ENCODE measurements at regions not wholly inside any gene's neighbourhood (a gene's known extent, or its start where the extent isn't known, plus 50 kb on each side); places are given as distances from the start of the nearest gene placed in this dataset.

DNA sequence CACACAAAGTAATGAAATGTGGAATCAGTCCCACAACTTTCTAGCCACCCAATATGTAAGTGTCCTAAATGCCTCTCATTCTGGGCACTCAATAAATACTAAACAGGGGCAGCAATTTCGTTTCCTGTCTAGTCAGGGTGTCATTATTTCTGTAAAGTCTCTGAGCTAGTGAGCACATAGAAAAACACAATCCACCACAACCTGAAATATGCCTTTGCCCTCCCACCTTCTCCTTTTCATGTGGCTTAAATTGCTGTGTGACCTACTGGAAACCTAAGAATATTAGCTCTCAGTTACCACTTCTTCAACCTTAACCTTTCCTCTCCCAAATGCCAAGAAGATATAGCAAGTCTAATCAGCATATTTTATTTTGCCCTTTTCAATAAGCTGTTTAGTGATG lies 456.3 kb upstream of the KCNMB2 start:
- Histone ChIP-seq H3K27me3 (ENCODE audit: low read length) (no peaks in the 10 kb centered on the region), H3F3A (ENCODE audit: low read length, unreplicated experiment) (no peaks in the 10 kb centered on the region), H2AFZ (ENCODE audit: low read length) (no peak overlapping the region), H3K9ac (ENCODE audit: low read length) (no peak overlapping the region), H3K4me1 (ENCODE audit: insufficient read depth, low read length) (no peaks in the 10 kb centered on the region; the same call in 1 of the 2 replicates), H3K36me3 (ENCODE audit: low read depth, low read length) (no peaks in the 10 kb centered on the region), H3K27ac (ENCODE audit: low read length) (no peak overlapping the region), H3K4me3 (ENCODE audit: low read length) (no peak overlapping the region), H3K79me2 (ENCODE audit: low read length) (no peaks in the 10 kb centered on the region), H3K4me2 (ENCODE audit: low read length) (no peak overlapping the region), H3K9me3 (ENCODE audit: low read length) (no peaks in the 10 kb centered on the region), H4K20me1 (ENCODE audit: low read length) (no peaks in the 10 kb centered on the region), H3K9me2 (replicated peaks; ENCODE audit: low read length) (no peaks in the 10 kb centered on the region)
- CTCF ChIA-PET: no interaction called here
- DNase-seq (no peak), ATAC-seq (no peak)
- intact Hi-C loops (cut with micrococcal nuclease): loop anchor here (5.0 kb wide), 1 partner anchor 307 kb away; no protein-coding TSS in a partner anchor
- no peak for TF ChIP-seq EZH2phosphoT487 (IDR thresholded peaks at IDR 0.05; ENCODE audit: borderline replicate concordance, low read length)
- TF ChIP-seq, protein P1, sequence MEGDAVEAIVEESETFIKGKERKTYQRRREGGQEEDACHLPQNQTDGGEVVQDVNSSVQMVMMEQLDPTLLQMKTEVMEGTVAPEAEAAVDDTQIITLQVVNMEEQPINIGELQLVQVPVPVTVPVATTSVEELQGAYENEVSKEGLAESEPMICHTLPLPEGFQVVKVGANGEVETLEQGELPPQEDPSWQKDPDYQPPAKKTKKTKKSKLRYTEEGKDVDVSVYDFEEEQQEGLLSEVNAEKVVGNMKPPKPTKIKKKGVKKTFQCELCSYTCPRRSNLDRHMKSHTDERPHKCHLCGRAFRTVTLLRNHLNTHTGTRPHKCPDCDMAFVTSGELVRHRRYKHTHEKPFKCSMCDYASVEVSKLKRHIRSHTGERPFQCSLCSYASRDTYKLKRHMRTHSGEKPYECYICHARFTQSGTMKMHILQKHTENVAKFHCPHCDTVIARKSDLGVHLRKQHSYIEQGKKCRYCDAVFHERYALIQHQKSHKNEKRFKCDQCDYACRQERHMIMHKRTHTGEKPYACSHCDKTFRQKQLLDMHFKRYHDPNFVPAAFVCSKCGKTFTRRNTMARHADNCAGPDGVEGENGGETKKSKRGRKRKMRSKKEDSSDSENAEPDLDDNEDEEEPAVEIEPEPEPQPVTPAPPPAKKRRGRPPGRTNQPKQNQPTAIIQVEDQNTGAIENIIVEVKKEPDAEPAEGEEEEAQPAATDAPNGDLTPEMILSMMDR (conservative IDR thresholded peaks at IDR 0.05; ENCODE audit: low read depth, low read length): no peak
- no peak for TF ChIP-seq EZH2 (IDR thresholded peaks at IDR 0.05; ENCODE audit: low read length, unreplicated experiment)
- POLR2A ChIA-PET (ENCODE audit: unreplicated experiment): no interaction called here
- BruUV-seq (replicated peaks): no TSS peak

DNA sequence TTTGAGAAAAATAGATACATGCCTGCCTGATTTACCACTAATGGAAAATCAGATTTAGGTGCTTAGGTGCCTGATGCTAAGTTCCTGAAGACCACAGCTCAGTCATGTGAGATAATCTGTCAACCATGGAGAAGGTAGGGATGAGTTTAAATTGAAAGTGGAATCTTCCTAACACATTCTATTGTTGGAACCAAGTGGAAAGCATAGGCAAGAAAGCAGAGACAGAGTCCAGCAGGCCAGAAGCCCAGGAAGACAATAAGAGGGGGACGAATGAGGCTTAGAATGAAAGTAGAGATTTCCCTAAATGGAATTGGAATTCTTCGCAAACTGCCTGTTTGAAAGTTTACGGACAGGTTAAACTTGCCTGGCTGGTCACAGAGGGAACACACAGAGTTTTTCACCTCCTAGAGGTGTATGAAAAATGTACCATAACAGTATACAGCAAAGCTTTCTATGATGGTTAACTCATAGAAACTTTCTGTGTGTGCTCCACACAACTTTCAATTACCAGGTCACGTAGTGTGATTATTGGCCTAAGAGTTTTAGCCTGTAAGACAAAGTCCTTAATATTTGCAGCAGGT lies 453.8 kb upstream of the KCNMB2 start:
- Histone ChIP-seq H3K4me1 (ENCODE audit: insufficient read depth, low read length) (no peaks in the 10 kb centered on the region; the same call in 1 of the 2 replicates), H3K27ac (ENCODE audit: low read length) (no peak overlapping the region), H2AFZ (ENCODE audit: low read length) (no peak overlapping the region), H3K9ac (ENCODE audit: low read length) (no peak overlapping the region), H3K4me2 (ENCODE audit: low read length) (no peak overlapping the region), H3F3A (ENCODE audit: low read length, unreplicated experiment) (no peaks in the 10 kb centered on the region), H4K20me1 (ENCODE audit: low read length) (no peaks in the 10 kb centered on the region), H3K4me3 (ENCODE audit: low read length) (no peak overlapping the region), H3K9me2 (replicated peaks; ENCODE audit: low read length) (no peaks in the 10 kb centered on the region), H3K9me3 (ENCODE audit: low read length) (no peaks in the 10 kb centered on the region), H3K27me3 (ENCODE audit: low read length) (no peaks in the 10 kb centered on the region), H3K79me2 (ENCODE audit: low read length) (no peaks in the 10 kb centered on the region), H3K36me3 (ENCODE audit: low read depth, low read length) (no peaks in the 10 kb centered on the region)
- ChIA-PET CTCF (no interaction called here), POLR2A (ENCODE audit: unreplicated experiment) (no interaction called here)
- DNase-seq: peak; percentile 27
- intact Hi-C loops (cut with micrococcal nuclease): loop anchor here (2.0 to 5.0 kb wide), 2 partner anchors 26 to 305 kb away; no protein-coding TSS in a partner anchor
- ATAC-seq: no peak
- TF ChIP-seq EZH2 (IDR thresholded peaks at IDR 0.05; ENCODE audit: low read length, unreplicated experiment): no peak
- TF ChIP-seq EZH2phosphoT487 (IDR thresholded peaks at IDR 0.05; ENCODE audit: borderline replicate concordance, low read length): no peak
- TF ChIP-seq, protein P1 (conservative IDR thresholded peaks at IDR 0.05; ENCODE audit: low read depth, low read length): no peak
- BruUV-seq (replicated peaks): no TSS peak

Measured in PC-3 (cell line).